Uterus (tissue), 2 donors: ENCODE measurements at regions not wholly inside any gene's neighbourhood (a gene's known extent, or its start where the extent isn't known, plus 50 kb on each side); places are given as distances from the start of the nearest gene placed in this dataset.

Experiments
- CTCF ChIP-seq, 4 experiments: fragments of 200-600 bp in 2 of 4; fragments of 450-650 bp in 2 of 4; sonication (generic) in 2 of 4; IDR thresholded peaks; one replicate each; pipeline ENCODE4 v1.5.1; 2016 to 2019; ENCODE audit warnings: antibody characterized with exemption in 4 of 4, mild to moderate bottlenecking in 2 of 4, moderate library complexity in 1 of 4
- POLR2A ChIP-seq, 2 donors: fragments of 450-650 bp; IDR thresholded peaks; one replicate each; pipeline ENCODE4 v1.6.1; 2016; ENCODE audit warnings: antibody characterized with exemption in 2 of 2, mild to moderate bottlenecking in 1 of 2, moderate library complexity in 1 of 2

- TF ChIP-seq CTCF (IDR thresholded peaks at IDR 0.05) (no peak), POLR2A (IDR thresholded peaks at IDR 0.05) (no peak)
These were observed 521.9 kb upstream of the SALL3 start for GRCh38 chr18:78457731-78458130.
